Astrocyte of the cerebellum (primary cell): ENCODE measurements at regions not wholly inside any gene's neighbourhood (a gene's known extent, or its start where the extent isn't known, plus 50 kb on each side); places are given as distances from the start of the nearest gene placed in this dataset.

Experiments
- DNase-seq: peaks from one replicate; pipeline ENCODE4 v3.0.0-alpha.2; 2011; ENCODE audit warnings: low read depth
- H3K4me3 ChIP-seq: 2 replicates; pipeline ENCODE4 v1.5.1; 2011; ENCODE audit warnings: mild to moderate bottlenecking, low read depth, low read length, moderate library complexity
- CTCF ChIP-seq: IDR thresholded peaks from 2 replicates; pipeline ENCODE4 v1.5.1; 2012; ENCODE audit warnings: low read length, low read depth, moderate library complexity, mild to moderate bottlenecking; ENCODE audit errors: missing control alignments
- in situ Hi-C: cut with HindIII; loops from 2 replicates; pipeline ENCODE4 v1.10.0; 2017; ENCODE audit warnings: low sequenced_read_pairs

DNA sequence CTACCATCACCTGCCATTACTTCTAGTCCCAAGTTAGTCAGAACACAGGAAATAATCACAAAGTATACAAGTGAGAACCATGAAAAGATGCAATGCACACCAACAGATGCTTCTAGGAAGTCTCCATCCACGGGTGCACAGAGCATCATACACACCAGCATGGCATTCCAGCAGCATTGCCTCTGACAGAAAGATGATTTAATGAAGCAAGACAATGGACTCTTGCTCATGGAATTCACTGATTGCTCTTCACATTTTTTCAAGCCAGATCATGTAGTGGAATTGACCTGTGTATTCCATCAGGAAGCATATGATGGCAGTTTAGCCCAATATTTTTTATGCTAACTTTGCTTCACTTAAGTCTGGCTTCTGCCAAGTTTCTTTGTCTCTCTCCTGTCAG lies 406.3 kb upstream of the RGS17 start:
- TF ChIP-seq CTCF, result no peak
- DNase-seq, result no peak
- H3K4me3 ChIP-seq, result no peak overlapping the region
- in situ Hi-C loops, result no loop called here

DNA sequence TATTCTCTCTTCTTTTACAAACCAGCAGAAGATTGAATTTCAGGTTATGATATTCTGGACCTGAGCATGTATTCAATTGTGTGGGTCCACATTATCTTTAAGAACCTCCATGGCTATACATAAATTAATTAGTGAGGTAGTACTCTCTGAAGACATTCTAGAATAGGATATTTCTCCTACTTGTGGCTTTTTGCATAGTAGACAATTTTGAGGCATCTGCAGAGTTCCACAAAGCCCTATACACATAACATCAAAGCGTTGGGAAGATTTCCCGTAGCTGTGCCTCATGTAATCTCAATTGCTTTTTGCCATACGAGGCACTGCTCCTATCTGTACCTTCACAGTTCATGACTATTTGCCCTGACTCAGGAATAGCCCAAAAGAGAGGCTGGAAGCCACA lies 395.4 kb upstream of the RGS17 start:
- DNase-seq, result no peak
- no peak for TF ChIP-seq CTCF
- no peak overlapping the region for H3K4me3 ChIP-seq
- in situ Hi-C loops, result no loop called here

DNA sequence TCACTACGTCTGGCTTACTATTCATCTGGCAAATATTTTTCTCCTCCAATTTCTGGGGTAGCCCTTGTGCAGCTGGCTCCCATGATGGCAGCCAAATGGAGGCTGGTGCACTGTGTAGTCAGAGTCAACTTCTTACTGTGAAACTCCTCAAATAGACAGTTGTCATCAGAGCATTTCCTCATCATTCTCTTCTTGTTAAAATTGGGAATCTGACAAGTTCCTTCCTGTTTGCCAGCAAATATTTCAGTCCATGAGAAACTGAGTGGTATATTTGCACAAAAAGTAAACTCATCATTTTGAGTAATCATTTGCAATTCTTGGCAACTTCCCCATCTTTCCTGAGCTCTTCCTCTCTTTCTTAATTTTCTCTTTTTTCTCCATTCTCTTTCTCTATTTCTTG lies 394.9 kb upstream of the RGS17 start:
- in situ Hi-C loops, result no loop called here
- no peak overlapping the region for H3K4me3 ChIP-seq
- TF ChIP-seq CTCF, result no peak
- DNase-seq, result no peak

GRCh38 chr6:153523390-153523789 lies 392.3 kb upstream of the RGS17 start:
- H3K4me3 ChIP-seq, result no peak overlapping the region
- TF ChIP-seq CTCF, result no peak
- in situ Hi-C loops, result no loop called here
- no peak for DNase-seq

DNA sequence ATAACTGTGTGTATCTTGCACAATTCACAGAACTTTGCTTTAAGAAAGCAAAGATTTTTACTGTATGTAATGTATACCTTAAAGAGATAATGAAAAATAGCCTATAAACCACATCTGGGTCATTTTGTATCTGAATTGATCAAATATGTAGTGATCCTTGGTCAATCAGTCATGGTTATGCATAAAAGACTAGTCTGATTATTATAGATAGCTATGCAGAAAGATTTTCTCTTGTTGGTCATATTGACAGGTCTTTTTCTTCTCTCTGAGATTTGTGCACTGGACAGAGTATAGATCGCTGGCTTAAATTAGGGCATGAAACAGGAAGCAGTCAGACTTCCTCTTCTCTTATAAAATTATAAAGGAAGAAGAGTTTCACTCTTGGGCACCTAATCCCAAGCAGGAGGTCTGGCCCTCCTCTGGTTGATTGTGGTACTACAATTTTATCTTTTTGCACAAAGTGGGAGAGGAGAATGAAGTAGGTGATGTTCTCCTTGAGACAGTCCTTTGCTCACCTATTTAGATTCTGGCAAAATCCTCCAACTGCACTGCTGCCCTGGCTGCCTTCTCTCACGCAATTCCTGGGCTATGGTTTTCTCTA lies 380.9 kb upstream of the RGS17 start:
- peak; percentile 61 for TF ChIP-seq CTCF
- in situ Hi-C loops, result no loop called here
- DNase-seq, result no peak
- no peak overlapping the region for H3K4me3 ChIP-seq

DNA sequence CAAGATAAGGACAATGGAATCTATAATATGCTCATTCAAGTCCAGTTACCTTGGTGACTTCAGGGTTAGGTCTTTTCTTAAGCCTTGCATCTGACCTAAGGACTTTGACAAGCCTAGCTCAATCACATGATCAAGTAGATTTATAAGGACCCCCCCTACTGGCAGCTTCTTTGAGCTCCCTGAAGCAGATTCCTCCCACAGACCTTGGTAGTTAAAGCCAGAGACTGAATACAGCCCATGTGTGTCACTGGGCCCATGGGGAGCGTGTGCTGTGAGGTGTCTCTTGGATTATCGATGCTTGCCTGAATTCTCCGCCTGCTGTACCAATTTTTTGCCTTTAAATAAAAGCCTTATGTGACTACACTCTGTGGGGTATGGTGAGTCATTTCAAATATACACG lies 372.7 kb upstream of the RGS17 start:
- in situ Hi-C loops, result no loop called here
- H3K4me3 ChIP-seq, result no peak overlapping the region
- DNase-seq, result no peak
- TF ChIP-seq CTCF, result peak; percentile 15

- TF ChIP-seq CTCF, result no peak
- in situ Hi-C loops, result no loop called here
- no peak overlapping the region for H3K4me3 ChIP-seq
- no peak for DNase-seq
Measured at GRCh38 chr6:153493501-153493900, 362.4 kb upstream of the RGS17 start.
